PC-9 (cell line): ENCODE measurements at regions not wholly inside any gene's neighbourhood (a gene's known extent, or its start where the extent isn't known, plus 50 kb on each side); places are given as distances from the start of the nearest gene placed in this dataset.

Experiments
- BruUV-seq: library from RNA; stranded (reverse); fragments of 400-500 nt; replicated peaks from 2 replicates; lab custom pipeline; 2021; lab: Mats Ljungman, UMichigan
- CTCF ChIA-PET: fragments of 300-600 bp; sonication (Branson Sonifier 250); formaldehyde crosslinking; loops from one replicate; lab custom pipeline; 2022; ENCODE audit warnings: antibody characterized with exemption; lab: Charles Lee
- POLR2A ChIA-PET: fragments of 300-600 bp; sonication (Branson Sonifier 250); formaldehyde crosslinking; loops from one replicate; lab custom pipeline; 2022; ENCODE audit warnings: antibody characterized with exemption; ENCODE audit not compliant: unreplicated experiment; lab: Charles Lee
- DNase-seq, 2 experiments: peaks; one replicate each; pipeline versions ENCODE4 v3.0.0 to v3.0.0-alpha.2; 2015 to 2022; ENCODE audit warnings: mixed read lengths in 1 of 2
- H2AFZ ChIP-seq: fragments of 200-600 bp; sonication (generic); 2 replicates; pipeline ENCODE4 v1.8.1; 2017; ENCODE audit warnings: antibody characterized with exemption
- H3F3A ChIP-seq: fragments of 200-600 bp; sonication (generic); 2 replicates; pipeline ENCODE4 v1.8.1; 2017; ENCODE audit warnings: antibody characterized with exemption, mild to moderate bottlenecking, low read depth; ENCODE audit not compliant: insufficient read depth
- H3K27ac ChIP-seq: fragments of 200-600 bp; sonication (generic); 2 replicates; pipeline ENCODE4 v1.6.1; 2016; ENCODE audit warnings: mixed run types
- H3K27me3 ChIP-seq: fragments of 200-600 bp; sonication (generic); 2 replicates; pipeline ENCODE4 v1.6.1; 2016; ENCODE audit warnings: low read depth, mixed run types; ENCODE audit not compliant: insufficient read depth
- H3K36me3 ChIP-seq: fragments of 200-600 bp; sonication (generic); 2 replicates; pipeline ENCODE4 v1.6.1; 2016; ENCODE audit warnings: low read depth, mixed run types
- H3K4me1 ChIP-seq: fragments of 200-600 bp; sonication (generic); replicated peaks from 2 replicates; pipeline ENCODE4 v1.6.1; 2016; ENCODE audit warnings: mixed run types; ENCODE audit not compliant: insufficient read depth
- H3K4me2 ChIP-seq: fragments of 200-600 bp; sonication (generic); 2 replicates; pipeline ENCODE4 v1.6.1; 2017; ENCODE audit warnings: mixed run types
- H3K4me3 ChIP-seq: fragments of 200-600 bp; sonication (generic); 2 replicates; pipeline ENCODE4 v1.6.1; 2016; ENCODE audit warnings: mixed run types
- H3K79me2 ChIP-seq: fragments of 200-600 bp; sonication (generic); 2 replicates; pipeline ENCODE4 v1.6.1; 2017; ENCODE audit warnings: low read depth, mixed run types
- H3K9me2 ChIP-seq: fragments of 200-600 bp; sonication (generic); 2 replicates; pipeline ENCODE4 v1.8.1; 2017; ENCODE audit warnings: mild to moderate bottlenecking; ENCODE audit not compliant: insufficient read depth
- H3K9me3 ChIP-seq: fragments of 200-600 bp; sonication (generic); 2 replicates; pipeline ENCODE4 v1.8.1; 2016; ENCODE audit warnings: low read depth; ENCODE audit not compliant: insufficient read depth
- H4K20me1 ChIP-seq: fragments of 200-600 bp; sonication (generic); 2 replicates; pipeline ENCODE4 v1.8.1; 2017; ENCODE audit not compliant: insufficient read depth
- CTCF ChIP-seq: fragments of 200-600 bp; sonication (generic); conservative IDR thresholded peaks from 2 replicates; pipeline ENCODE4 v1.6.1; 2017; ENCODE audit warnings: mixed run types, antibody characterized with exemption, mild to moderate bottlenecking, moderate library complexity
- EZH2 ChIP-seq: fragments of 200-600 bp; sonication (generic); IDR thresholded peaks from 2 replicates; pipeline ENCODE4 v1.8.0; 2017; ENCODE audit warnings: antibody characterized with exemption, low read depth
- intact Hi-C: fragments of 100-400 bp; cut with micrococcal nuclease; formaldehyde crosslinking; loops from one replicate; pipeline ENCODE4 v1.10.0; 2022; ENCODE audit not compliant: unreplicated experiment

- Histone ChIP-seq H3K36me3 (no peaks in the 10 kb centered on the region), H3K9me3 (no peaks in the 10 kb centered on the region), H3K9me2 (no peaks in the 10 kb centered on the region), H3K4me3 (no peak overlapping the region), H3F3A (no peaks in the 10 kb centered on the region), H3K4me2 (no peak overlapping the region), H2AFZ (no peak overlapping the region), H3K27me3 (no peaks in the 10 kb centered on the region), H3K27ac (no peak overlapping the region), H3K4me1 (no peaks in the 10 kb centered on the region), H4K20me1 (no peaks in the 10 kb centered on the region), H3K79me2 (no peaks in the 10 kb centered on the region)
- intact Hi-C loops, result no loop called here
- POLR2A ChIA-PET, result no interaction called here
- TF ChIP-seq EZH2 (no peak), CTCF (no peak)
- DNase-seq, result no peak
- no TSS peak for BruUV-seq
- CTCF ChIA-PET, result no interaction called here
Observed at GRCh38 chr7:121797657-121798452, 75.1 kb upstream of the PTPRZ1 start.

GRCh38 chr7:121796936-121797656, 75.9 kb upstream of the PTPRZ1 start:
- H3K4me1 ChIP-seq, result no peaks in the 10 kb centered on the region
- no peaks in the 10 kb centered on the region for H3F3A ChIP-seq
- H3K27me3 ChIP-seq, result no peaks in the 10 kb centered on the region
- no peak overlapping the region for H3K27ac ChIP-seq
- no peak overlapping the region for H3K4me2 ChIP-seq
- no peak for DNase-seq
- no peak overlapping the region for H2AFZ ChIP-seq
- ChIA-PET CTCF (no interaction called here), POLR2A (no interaction called here)
- no peak overlapping the region for H3K4me3 ChIP-seq
- H4K20me1 ChIP-seq, result no peaks in the 10 kb centered on the region
- no peaks in the 10 kb centered on the region for H3K9me2 ChIP-seq
- H3K36me3 ChIP-seq, result no peaks in the 10 kb centered on the region
- intact Hi-C loops, result no loop called here
- BruUV-seq, result no TSS peak
- TF ChIP-seq CTCF (no peak), EZH2 (no peak)
- H3K79me2 ChIP-seq, result no peaks in the 10 kb centered on the region
- no peaks in the 10 kb centered on the region for H3K9me3 ChIP-seq

GRCh38 chr7:121796381-121796780, 76.6 kb upstream of the PTPRZ1 start:
- no peak for DNase-seq
- ChIA-PET POLR2A (no interaction called here), CTCF (no interaction called here)
- Histone ChIP-seq H3K9me3 (no peaks in the 10 kb centered on the region), H3K79me2 (no peaks in the 10 kb centered on the region), H3K4me1 (no peaks in the 10 kb centered on the region), H3K27ac (no peak overlapping the region), H3K27me3 (no peaks in the 10 kb centered on the region), H4K20me1 (no peaks in the 10 kb centered on the region), H3F3A (no peaks in the 10 kb centered on the region), H3K4me2 (no peak overlapping the region), H3K4me3 (no peak overlapping the region), H3K36me3 (no peaks in the 10 kb centered on the region), H3K9me2 (no peaks in the 10 kb centered on the region), H2AFZ (no peak overlapping the region)
- TF ChIP-seq CTCF (no peak), EZH2 (no peak)
- intact Hi-C loops, result no loop called here
- BruUV-seq, result no TSS peak
